HuH-7 (cell line): ENCODE measurements at regions not wholly inside any gene's neighbourhood (a gene's known extent, or its start where the extent isn't known, plus 50 kb on each side); places are given as distances from the start of the nearest gene placed in this dataset.
A peak's percentile ranks its signal among the peaks of the same experiment; 100 is the strongest.

ENCODE experiments used
- DNase-seq: peaks from one replicate; pipeline ENCODE4 v3.0.0; 2011; ENCODE audit warnings: low spot score

GRCh38 chr7:17651863-17652385 is 288.4 kb downstream of the SNX13 start:
- no peak for DNase-seq

GRCh38 chr7:17654940-17655339 is 285.4 kb downstream of the SNX13 start:
- no peak for DNase-seq

GRCh38 chr7:17659126-17659525 is 281.2 kb downstream of the SNX13 start:
- no peak for DNase-seq

GRCh38 chr7:17660116-17660515 is 280.2 kb downstream of the SNX13 start:
- DNase-seq = no peak

- no peak for DNase-seq
Measured at GRCh38 chr7:17661982-17662585, 278.2 kb downstream of the SNX13 start.

- DNase-seq = no peak
Measured at GRCh38 chr7:17663061-17663675, 277.1 kb downstream of the SNX13 start.

GRCh38 chr7:17665029-17665428 is 275.3 kb downstream of the SNX13 start:
- DNase-seq = no peak

- no peak for DNase-seq
Measured at GRCh38 chr7:17668122-17668521, 272.2 kb downstream of the SNX13 start.

- DNase-seq = no peak
Measured at GRCh38 chr7:17669204-17669603, 271.1 kb downstream of the SNX13 start.

- no peak for DNase-seq
Measured at GRCh38 chr7:17671956-17672355, 268.3 kb downstream of the SNX13 start.

GRCh38 chr7:17672783-17673182 is 267.5 kb downstream of the SNX13 start:
- no peak for DNase-seq

GRCh38 chr7:17674166-17674942 is 265.9 kb downstream of the SNX13 start:
- DNase-seq = peak; percentile 35

- no peak for DNase-seq
Measured at GRCh38 chr7:17674943-17675608, 265.2 kb downstream of the SNX13 start.

- DNase-seq = no peak
Measured at GRCh38 chr7:17677408-17677807, 262.9 kb downstream of the SNX13 start.

- DNase-seq = no peak
Measured at GRCh38 chr7:17678896-17679295, 261.4 kb downstream of the SNX13 start.

- DNase-seq = no peak
Measured at GRCh38 chr7:17679458-17679857, 260.8 kb downstream of the SNX13 start.

GRCh38 chr7:17680026-17680425 is 260.3 kb downstream of the SNX13 start:
- peak; percentile 23 for DNase-seq

- no peak for DNase-seq
Measured at GRCh38 chr7:17680943-17681351, 259.3 kb downstream of the SNX13 start.

- no peak for DNase-seq
Measured at GRCh38 chr7:17681965-17682364, 258.3 kb downstream of the SNX13 start.

- no peak for DNase-seq
Measured at GRCh38 chr7:17682586-17682985, 257.7 kb downstream of the SNX13 start.

- DNase-seq = no peak
Measured at GRCh38 chr7:17685141-17685540, 255.2 kb downstream of the SNX13 start.

GRCh38 chr7:17687361-17687760 is 252.9 kb downstream of the SNX13 start:
- DNase-seq = no peak
